ENCODE measurements at regions not wholly inside any gene's neighbourhood (a gene's known extent, or its start where the extent isn't known, plus 50 kb on each side); places are given as distances from the start of the nearest gene placed in this dataset.
A peak's percentile ranks its signal among the peaks of the same experiment; 100 is the strongest.
"Not testable (repeated sequence)": the region's sequence is repeated elsewhere in the genome, so short reads cannot be mapped to it uniquely, and the experiment has no call there.

- peak; percentile 74 for DNase-seq
Measured at GRCh38 chr4:38313999-38314561, 349.9 kb upstream of the KLF3 start.

DNA sequence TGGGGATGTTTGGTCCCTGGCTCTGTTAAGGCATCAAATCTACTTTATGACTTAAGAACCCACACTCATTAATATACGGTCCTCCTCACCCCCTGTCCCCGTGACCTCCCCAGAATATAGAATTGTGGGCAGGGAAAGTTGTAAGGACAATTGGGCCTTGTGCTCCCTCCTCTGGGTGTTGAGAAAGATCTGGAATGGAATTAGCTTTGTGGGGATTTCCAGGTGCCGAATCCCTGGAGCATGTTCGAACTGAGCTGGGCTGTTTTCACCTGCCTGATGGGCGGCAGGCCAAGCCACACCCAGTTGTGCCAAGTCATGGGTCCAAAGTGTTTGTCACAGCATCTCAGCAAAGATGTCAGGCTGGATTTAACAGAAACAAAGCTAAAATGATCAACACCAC lies 349.3 kb upstream of the KLF3 start:
- no peak for DNase-seq

- DNase-seq = peak; percentile 92
Measured at GRCh38 chr4:38315286-38315685, 348.7 kb upstream of the KLF3 start.

DNA sequence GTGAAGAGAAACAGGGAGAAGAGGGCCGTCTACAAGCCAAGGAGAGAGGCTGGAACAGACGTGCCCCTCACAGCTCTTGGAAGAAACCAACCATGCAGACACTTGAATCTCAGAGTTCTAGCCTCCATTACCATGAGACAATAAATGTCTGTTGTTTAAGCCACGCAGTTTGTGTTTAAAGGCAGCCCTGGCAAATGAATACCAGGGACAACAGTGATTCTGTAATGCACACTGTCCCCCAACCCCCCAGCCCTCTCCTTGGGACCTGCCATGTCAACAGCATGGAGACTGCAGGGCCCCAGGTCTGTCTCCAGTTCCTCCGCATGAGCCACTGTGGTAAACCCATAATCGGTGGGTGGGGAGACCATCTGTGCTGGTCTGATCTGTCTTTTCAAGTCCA lies 348.0 kb upstream of the KLF3 start:
- DNase-seq = no peak

DNA sequence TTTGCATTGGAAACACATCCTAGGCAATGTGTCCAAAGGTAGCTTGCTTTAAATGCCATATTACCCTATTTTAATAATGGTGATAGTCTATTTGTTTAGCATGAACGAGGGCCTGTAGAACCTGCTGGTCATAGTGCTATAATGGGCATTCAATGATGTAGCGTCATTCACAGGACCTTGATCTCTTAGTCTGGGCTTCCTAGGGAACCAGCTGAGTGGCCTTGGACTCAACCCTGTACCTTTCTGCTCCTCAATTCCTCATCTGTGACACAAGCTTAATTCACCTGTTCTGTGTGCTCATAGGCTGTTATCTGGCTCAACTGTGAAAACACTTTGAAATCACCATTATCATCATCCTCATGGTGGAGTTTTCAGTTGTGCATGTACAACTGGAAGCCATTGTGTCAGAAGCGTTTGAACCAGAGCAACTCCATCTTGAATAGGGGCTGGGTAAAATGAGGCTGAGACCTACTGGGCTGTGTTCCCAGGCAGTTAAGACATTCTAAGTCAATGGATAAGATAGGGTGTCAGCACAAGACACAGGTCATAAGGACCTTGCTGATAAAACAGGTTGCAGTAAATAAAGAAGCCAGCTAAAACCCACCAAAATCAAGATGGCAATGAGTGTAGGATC lies 346.8 kb upstream of the KLF3 start:
- DNase-seq = no peak

DNA sequence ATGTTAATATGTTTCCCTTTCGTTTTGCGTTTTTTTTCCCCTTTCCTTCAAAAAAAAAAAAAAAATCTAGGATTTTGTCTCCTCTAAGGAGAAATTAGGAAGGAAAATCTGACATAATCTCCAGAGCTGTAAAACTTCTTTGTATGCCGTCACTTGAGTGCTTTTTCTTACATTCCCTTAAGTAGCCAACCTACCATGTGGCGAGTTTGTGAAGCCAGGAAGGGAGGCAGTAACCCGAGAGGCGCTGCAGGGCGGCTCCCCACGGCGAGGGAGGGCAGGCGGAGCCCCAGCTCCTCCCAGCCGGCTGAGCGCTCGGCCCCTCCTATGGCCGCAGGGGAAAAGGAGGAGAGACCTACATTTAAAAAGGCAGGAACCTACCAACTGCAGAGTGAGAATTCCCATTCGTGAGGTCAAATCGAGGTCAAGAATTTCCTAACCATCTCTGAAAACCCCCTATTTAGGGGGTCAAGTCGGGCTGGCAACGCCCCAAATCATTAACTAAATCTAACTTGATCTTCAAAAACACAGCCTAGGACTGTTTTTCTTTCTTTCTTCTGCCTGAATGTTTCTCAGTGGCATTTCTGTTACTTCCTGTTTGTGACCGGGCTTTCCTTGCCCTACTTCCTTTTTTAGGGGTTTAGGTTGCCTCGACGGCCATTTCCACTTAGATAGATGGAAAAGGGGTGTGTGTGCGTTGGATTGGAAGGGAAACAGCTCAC lies 345.1 kb upstream of the KLF3 start:
- DNase-seq = peak; percentile 97

GRCh38 chr4:38319456-38320342 lies 344.3 kb upstream of the KLF3 start:
- DNase-seq = peak; percentile 91

- DNase-seq = no peak
Measured at GRCh38 chr4:38320343-38320695, 343.7 kb upstream of the KLF3 start.

- no peak for DNase-seq
Measured at GRCh38 chr4:38320833-38321232, 343.2 kb upstream of the KLF3 start.

DNA sequence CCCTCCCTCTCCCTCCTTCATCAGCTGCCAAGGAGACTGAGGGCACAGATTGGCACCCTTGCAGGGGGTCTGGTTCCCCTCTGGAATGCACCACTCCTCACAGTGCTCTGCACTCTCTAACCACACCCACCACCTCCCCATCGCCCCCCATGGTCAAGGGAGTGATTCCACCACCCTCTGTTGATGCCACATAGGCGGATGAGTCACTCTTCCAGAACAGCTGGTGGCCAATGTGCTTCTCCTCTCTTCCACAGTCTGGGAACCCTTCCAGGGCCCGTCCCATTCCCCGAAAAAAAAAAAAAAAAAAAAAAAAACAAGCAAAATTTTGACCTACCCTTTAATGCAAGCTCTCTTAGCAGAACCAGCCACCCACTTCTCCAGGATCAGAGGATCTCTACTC lies 341.3 kb upstream of the KLF3 start:
- peak; percentile 87 for DNase-seq

DNA sequence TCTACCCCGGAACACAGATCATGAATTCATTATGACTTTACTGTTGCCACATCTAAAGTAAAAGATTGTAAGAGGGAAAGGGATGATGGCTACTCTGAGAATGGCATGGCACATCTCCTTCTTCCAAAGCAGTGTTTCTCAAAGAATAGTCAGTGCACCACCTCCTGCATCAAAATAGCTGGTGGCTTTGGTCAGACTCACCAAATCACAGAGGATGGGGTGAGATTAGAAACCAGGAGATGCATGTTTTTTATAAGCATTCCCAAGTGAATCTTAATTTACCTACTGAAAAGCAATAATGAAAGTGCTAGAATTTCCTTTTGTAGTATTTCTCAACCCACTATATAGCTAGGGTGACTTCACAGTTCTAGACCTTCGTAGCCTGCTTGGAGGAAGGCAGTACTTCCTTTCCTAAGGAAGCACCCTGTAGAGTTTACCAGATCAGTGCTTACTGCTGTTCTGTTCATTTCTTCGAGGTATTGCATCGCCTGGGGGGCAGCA lies 340.8 kb upstream of the KLF3 start:
- peak; percentile 50 for DNase-seq

- no peak for DNase-seq
Measured at GRCh38 chr4:38324861-38325628, 339.0 kb upstream of the KLF3 start.

DNA sequence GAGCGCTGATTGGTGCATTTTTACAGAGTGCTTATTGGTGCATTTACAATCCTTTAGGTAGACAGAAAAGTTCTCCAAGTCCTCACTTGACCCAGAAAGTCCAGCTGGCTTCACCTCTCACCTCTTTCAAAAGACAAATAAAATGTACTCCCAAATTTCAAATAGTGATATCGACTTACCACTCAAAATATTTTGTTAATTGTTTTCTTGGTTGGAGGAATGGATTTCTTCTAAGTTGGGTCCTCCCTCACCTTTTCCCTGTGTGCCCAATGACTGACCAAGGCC lies 338.4 kb upstream of the KLF3 start:
- DNase-seq = no peak

GRCh38 chr4:38326499-38326898 lies 337.5 kb upstream of the KLF3 start:
- no peak for DNase-seq

DNA sequence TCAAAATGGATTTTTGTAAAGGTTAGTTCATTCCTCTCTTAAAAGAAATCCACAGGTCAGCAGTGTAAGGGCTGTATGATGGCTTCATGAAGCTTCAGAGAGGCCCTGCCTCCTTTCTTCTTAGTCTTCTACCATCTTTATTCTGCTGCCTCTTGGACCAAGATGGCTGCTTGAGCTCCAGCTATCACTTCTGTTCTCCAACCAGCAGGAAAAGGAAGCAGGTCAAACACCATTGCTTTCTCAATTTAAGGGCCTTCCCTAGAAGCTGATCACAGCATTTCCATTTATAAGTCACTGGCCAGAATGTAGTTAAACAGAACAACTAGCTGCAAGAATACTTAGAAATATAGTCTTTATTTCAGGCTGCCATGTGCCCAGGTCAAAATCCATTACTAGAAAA lies 336.8 kb upstream of the KLF3 start:
- DNase-seq = no peak

- DNase-seq = no peak
Measured at GRCh38 chr4:38328989-38329729, 334.8 kb upstream of the KLF3 start.

- no peak for DNase-seq
Measured at GRCh38 chr4:38330321-38330720, 333.7 kb upstream of the KLF3 start.

GRCh38 chr4:38330936-38331335 lies 333.1 kb upstream of the KLF3 start:
- DNase-seq = no peak

DNA sequence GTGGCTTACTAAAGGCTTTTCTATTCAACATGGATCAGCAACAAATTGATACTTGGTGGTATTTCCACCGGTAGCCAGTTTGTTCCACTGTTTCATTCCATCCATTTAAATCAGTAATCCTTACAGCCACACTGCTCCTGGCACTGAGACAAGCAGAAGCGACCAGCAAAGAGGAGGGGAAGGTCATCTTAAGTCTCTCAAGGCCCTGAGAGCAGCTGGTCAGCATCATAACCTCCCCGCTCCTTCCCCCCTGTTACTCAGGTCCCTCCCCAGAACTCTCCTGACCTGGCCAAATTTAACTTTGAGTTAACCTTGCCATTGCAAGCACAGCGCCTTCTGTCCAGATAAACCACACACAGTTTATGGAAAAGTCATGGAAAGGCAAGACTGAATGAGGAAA lies 331.3 kb upstream of the KLF3 start:
- DNase-seq = no peak

DNA sequence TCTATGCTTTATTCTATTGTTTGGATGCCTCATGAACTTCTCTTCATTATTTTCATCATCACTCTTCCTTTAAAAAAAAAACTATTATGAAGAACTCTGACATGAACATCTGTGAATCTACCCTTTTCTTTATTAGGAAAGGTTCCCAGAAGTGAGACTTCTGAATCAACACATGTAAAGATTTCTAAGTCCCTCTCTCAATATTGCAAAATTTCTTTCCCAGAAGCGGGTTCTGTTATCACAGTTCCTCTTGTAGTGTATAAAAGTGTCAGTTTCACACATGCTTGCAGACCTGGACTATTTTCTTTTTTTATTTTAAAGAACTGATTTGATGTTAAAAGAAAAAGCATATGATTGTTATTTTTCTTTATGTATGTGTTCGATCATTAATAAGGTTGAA lies 330.8 kb upstream of the KLF3 start:
- DNase-seq = no peak

DNA sequence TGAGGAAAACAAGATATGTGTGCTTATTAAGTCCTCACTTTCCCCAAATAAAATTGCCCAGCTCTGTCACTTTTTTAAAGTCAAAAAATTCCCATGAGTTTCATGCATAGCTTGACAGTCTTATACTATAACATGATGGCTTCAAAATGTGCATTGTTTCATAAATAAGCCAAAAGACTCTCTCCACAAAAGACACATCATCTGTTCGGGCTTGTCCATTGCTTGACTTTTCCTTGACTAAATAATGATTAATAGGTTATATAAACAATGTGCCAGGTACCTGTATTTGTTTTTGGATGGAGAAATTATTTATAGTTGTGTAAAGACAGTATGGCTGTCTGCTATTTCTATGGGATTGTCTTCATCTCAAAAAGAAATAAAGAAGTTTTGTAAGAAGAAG lies 329.2 kb upstream of the KLF3 start:
- DNase-seq = no peak

DNA sequence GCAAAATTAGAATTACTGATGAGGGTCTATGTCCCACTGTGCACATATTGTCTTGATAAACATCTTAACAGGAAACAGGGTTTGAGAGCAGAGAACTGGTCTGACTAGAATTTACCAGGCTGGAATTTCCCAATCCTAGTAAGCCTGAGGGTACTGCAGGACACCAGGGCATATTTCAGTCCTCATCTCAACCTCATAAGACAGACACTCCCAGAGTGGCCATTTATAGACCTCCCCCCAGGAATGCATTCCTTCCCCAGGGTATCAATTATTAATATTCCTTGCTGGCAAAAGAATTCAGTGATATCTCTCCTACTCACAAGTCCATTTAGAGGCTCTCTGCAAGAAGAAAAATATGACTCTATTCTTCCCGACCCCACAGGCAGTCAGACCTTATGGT lies 325.1 kb upstream of the KLF3 start:
- not testable (repeated sequence) for DNase-seq
